ENCODE measurements at regions not wholly inside any gene's neighbourhood (a gene's known extent, or its start where the extent isn't known, plus 50 kb on each side); places are given as distances from the start of the nearest gene placed in this dataset.

GRCh38 chr11:32029721-32030120, 61.2 kb upstream of the RCN1 start:
- TF ChIP-seq, protein P1, sequence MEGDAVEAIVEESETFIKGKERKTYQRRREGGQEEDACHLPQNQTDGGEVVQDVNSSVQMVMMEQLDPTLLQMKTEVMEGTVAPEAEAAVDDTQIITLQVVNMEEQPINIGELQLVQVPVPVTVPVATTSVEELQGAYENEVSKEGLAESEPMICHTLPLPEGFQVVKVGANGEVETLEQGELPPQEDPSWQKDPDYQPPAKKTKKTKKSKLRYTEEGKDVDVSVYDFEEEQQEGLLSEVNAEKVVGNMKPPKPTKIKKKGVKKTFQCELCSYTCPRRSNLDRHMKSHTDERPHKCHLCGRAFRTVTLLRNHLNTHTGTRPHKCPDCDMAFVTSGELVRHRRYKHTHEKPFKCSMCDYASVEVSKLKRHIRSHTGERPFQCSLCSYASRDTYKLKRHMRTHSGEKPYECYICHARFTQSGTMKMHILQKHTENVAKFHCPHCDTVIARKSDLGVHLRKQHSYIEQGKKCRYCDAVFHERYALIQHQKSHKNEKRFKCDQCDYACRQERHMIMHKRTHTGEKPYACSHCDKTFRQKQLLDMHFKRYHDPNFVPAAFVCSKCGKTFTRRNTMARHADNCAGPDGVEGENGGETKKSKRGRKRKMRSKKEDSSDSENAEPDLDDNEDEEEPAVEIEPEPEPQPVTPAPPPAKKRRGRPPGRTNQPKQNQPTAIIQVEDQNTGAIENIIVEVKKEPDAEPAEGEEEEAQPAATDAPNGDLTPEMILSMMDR (IDR thresholded peaks at IDR 0.05) = no peak
- TF ChIP-seq POLR2A (IDR thresholded peaks at IDR 0.05) (no peak), POLR2AphosphoS5 (IDR thresholded peaks at IDR 0.05) (no peak), EP300 (IDR thresholded peaks at IDR 0.05) (no peak)
